ENCODE measurements at regions not wholly inside any gene's neighbourhood (a gene's known extent, or its start where the extent isn't known, plus 50 kb on each side); places are given as distances from the start of the nearest gene placed in this dataset.
"Not testable (repeated sequence)": the region's sequence is repeated elsewhere in the genome, so short reads cannot be mapped to it uniquely, and the experiment has no call there.

DNA sequence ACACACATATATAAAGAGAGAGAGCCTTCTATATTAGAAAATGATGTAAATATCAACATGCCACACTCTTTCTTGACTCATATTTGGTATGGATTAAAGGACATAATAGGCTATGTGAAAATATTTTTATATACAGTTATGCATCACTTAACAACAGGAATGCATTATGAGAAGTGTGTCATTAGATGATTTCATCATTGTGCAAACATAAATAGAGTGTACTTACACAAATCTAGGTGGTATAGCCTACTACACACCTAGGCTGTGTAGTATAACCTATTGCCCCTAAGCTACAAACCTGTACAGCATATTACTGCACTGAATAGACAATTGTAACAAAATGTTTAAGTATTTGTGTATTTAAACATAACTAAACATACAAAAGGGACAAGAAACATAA is 354.8 kb upstream of the CNTNAP5 start:
- H3K9me2 ChIP-seq: no peaks in the 10 kb centered on the region
- H3K27ac ChIP-seq (ENCODE audit: low read depth in 2 of 2, low read length in 1 of 2): no peak overlapping the region
- no peaks in the 10 kb centered on the region for H3K4me1 ChIP-seq (ENCODE audit: control insufficient read depth in 1 of 2, insufficient read depth in 2 of 2, low read depth in 1 of 2, low read length in 1 of 2)
- no peaks in the 10 kb centered on the region for H4K20me1 ChIP-seq (ENCODE audit: insufficient read depth)
- H3K4me3 ChIP-seq (ENCODE audit: low read depth in 2 of 2, low read length in 1 of 2): no peak overlapping the region
- H3K36me3 ChIP-seq (replicated peaks in 1 of 2; ENCODE audit: control insufficient read depth in 1 of 2, insufficient read depth in 2 of 2, low read length in 1 of 2): no peaks in the 10 kb centered on the region
- H3K9me3 ChIP-seq: 0 out of 2 replicates have a peak, but pooled peaks cover 4% of the 10 kb centered on the region
- no peaks in the 10 kb centered on the region for H3F3A ChIP-seq (replicated peaks; ENCODE audit: insufficient read depth)
- TF ChIP-seq RAD21 (IDR thresholded peaks at IDR 0.05; ENCODE audit: low read length): no peak
- no peak for TF ChIP-seq CHD2 (IDR thresholded peaks at IDR 0.05; ENCODE audit: low read length, partially characterized antibody)
- no peak for TF ChIP-seq RCOR1 (IDR thresholded peaks at IDR 0.05; ENCODE audit: low read length)
- TF ChIP-seq, protein P1, sequence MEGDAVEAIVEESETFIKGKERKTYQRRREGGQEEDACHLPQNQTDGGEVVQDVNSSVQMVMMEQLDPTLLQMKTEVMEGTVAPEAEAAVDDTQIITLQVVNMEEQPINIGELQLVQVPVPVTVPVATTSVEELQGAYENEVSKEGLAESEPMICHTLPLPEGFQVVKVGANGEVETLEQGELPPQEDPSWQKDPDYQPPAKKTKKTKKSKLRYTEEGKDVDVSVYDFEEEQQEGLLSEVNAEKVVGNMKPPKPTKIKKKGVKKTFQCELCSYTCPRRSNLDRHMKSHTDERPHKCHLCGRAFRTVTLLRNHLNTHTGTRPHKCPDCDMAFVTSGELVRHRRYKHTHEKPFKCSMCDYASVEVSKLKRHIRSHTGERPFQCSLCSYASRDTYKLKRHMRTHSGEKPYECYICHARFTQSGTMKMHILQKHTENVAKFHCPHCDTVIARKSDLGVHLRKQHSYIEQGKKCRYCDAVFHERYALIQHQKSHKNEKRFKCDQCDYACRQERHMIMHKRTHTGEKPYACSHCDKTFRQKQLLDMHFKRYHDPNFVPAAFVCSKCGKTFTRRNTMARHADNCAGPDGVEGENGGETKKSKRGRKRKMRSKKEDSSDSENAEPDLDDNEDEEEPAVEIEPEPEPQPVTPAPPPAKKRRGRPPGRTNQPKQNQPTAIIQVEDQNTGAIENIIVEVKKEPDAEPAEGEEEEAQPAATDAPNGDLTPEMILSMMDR (IDR thresholded peaks at IDR 0.05): no peak
- no peak for TF ChIP-seq GATA2 (CRISPR knock-in tag; IDR thresholded peaks at IDR 0.05)
- TF ChIP-seq GABPA (IDR thresholded peaks at IDR 0.05; ENCODE audit: low read depth): no peak
- no peak for TF ChIP-seq SIN3A (IDR thresholded peaks at IDR 0.05; ENCODE audit: borderline replicate concordance, low read depth, low read length)
- TF ChIP-seq TEAD4 (IDR thresholded peaks at IDR 0.05; ENCODE audit: borderline replicate concordance, insufficient read depth): no peak
- no peak for TF ChIP-seq NRF1 (IDR thresholded peaks at IDR 0.05; ENCODE audit: low read depth, low read length)
- TF ChIP-seq, protein P2, sequence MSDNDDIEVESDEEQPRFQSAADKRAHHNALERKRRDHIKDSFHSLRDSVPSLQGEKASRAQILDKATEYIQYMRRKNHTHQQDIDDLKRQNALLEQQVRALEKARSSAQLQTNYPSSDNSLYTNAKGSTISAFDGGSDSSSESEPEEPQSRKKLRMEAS (IDR thresholded peaks at IDR 0.05; ENCODE audit: low read depth): no peak
- TF ChIP-seq EP300 (IDR thresholded peaks at IDR 0.05; ENCODE audit: borderline replicate concordance in 1 of 2, low read depth in 1 of 2, low read length in 1 of 2): no peak
- TF ChIP-seq RFX5 (IDR thresholded peaks at IDR 0.05; ENCODE audit: low read length): no peak
- TF ChIP-seq MEF2A (IDR thresholded peaks at IDR 0.05; ENCODE audit: borderline replicate concordance, low read depth): no peak
- no peak for DNase-seq
- no peak overlapping the region for H3K9ac ChIP-seq
- H2AFZ ChIP-seq (ENCODE audit: low read depth): 0 out of 2 replicates have a peak overlapping the region, but pooled peaks have one; percentile 19
- H3K79me2 ChIP-seq (ENCODE audit: insufficient read depth): no peaks in the 10 kb centered on the region
- ChIA-PET POLR2A (no interaction called here), CTCF (no interaction called here)
- no peaks in the 10 kb centered on the region for H3K27me3 ChIP-seq (ENCODE audit: insufficient read depth)
- H3K4me2 ChIP-seq: no peak overlapping the region

DNA sequence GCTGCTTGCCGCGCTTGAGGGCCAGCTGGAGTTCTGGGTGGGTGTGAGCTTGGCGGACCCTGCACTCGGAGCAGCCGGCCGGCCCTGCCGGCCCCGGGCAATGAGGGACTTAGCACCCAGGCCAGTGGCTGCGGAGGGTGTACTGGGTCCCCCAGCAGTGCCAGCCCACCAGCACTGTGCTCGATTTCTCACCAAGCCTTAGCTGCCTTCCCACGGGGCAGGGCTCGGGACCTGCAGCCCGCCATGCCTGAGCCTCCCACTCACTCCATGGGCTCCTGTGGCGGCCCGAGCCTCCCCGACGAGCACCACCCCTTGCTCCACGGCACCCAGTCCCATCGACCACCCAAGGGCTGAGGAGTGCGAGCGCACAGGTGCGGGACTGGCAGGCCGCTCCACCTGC is 341.3 kb upstream of the CNTNAP5 start:
- POLR2A ChIA-PET: not testable (repeated sequence)

More for the DNA sequence above, 341.3 kb upstream of the CNTNAP5 start:
- CTCF ChIA-PET; H3K79me2 ChIP-seq (ENCODE audit: insufficient read depth); H2AFZ ChIP-seq (ENCODE audit: low read depth); H3K9me3 ChIP-seq; H4K20me1 ChIP-seq (ENCODE audit: insufficient read depth); H3K4me1 ChIP-seq (ENCODE audit: control insufficient read depth in 1 of 2, insufficient read depth in 2 of 2, low read depth in 1 of 2, low read length in 1 of 2); H3K27ac ChIP-seq (ENCODE audit: low read depth in 2 of 2, low read length in 1 of 2); H3K4me3 ChIP-seq (ENCODE audit: low read depth in 2 of 2, low read length in 1 of 2); H3K9me2 ChIP-seq; H3K9ac ChIP-seq; H3F3A ChIP-seq (replicated peaks; ENCODE audit: insufficient read depth); H3K27me3 ChIP-seq (ENCODE audit: insufficient read depth); DNase-seq; H3K4me2 ChIP-seq; H3K36me3 ChIP-seq (replicated peaks in 1 of 2; ENCODE audit: control insufficient read depth in 1 of 2, insufficient read depth in 2 of 2, low read length in 1 of 2): not testable (repeated sequence)
- WGBS (ENCODE audit: low lambda C conversion rate): 73% methylated on average over 16 of the region's 23 CpGs

All from SK-N-SH (cell line).